H54 (cell line): ENCODE measurements at regions not wholly inside any gene's neighbourhood (a gene's known extent, or its start where the extent isn't known, plus 50 kb on each side); places are given as distances from the start of the nearest gene placed in this dataset.
"Not testable (repeated sequence)": the region's sequence is repeated elsewhere in the genome, so short reads cannot be mapped to it uniquely, and the experiment has no call there.

Source experiments
- DNase-seq: peaks from one replicate; pipeline ENCODE4 v3.0.0; 2011; ENCODE audit warnings: low spot score, mixed read lengths; ENCODE audit not compliant: insufficient read length
- FAIRE-seq: peaks from 3 replicates; lab custom pipeline; 2011; peaks lifted over from hg19 to GRCh38; lab: Jason Lieb, UNC
- POLR2A ChIP-seq: IDR thresholded peaks from 2 replicates; pipeline ENCODE4 v1.6.1; 2011; ENCODE audit warnings: low read depth, mild to moderate bottlenecking, low read length

DNA sequence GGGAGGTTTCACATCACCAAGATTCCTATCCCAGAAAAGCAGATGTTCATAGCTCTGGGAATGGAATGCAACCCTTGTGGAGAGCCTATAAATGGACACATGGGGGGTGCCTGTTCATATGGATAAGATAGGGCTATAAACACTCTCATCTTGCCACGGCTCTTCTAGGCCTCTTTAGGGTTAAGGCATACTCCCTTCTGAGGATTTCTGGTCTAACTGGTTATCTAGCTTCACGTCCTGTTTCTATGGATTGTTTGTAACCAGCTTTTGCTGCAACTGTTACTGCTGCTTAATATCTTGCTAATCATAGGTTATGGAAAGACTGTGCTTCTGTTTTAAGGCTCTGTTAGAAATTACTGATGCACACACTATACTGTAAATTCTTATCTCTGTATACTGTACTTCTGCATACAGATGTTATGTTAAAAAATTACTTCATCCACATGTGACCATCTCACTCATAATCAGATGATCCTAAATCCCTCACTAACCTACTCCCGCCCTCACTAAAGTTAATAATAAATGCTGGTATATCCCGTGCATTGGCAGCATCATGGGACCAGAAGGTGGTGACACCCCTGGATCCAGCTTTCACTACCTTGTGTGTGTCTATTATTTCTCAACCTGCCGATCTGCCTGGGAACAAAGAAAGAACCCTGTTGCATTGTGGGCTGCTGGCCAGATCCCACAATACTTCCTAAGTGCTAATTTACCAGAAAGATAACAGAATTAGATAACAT lies 68.7 kb downstream of the PRKAB2 start:
- not testable (repeated sequence) for FAIRE-seq, DNase-seq

DNA sequence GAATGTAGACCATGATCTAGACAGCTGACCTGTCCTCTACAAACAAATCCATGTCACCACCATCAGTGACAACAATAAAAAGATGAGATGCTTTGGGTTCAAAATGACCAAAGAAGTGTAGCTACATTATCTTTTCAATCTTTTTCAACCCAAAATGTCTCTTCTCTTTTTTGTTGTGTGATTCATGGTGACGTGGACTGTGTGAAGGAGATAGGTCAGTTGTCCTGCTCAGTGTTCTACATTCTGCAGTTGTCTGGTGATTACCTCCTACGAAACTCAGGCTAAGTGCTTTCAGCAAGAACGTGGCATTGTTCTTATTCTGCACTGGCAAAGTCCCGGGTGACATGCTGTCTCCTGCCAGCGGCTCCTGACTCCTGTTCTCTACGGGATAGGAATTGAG lies 73.1 kb downstream of the PRKAB2 start:
- no peak for FAIRE-seq
- TF ChIP-seq POLR2A, result no peak

DNA sequence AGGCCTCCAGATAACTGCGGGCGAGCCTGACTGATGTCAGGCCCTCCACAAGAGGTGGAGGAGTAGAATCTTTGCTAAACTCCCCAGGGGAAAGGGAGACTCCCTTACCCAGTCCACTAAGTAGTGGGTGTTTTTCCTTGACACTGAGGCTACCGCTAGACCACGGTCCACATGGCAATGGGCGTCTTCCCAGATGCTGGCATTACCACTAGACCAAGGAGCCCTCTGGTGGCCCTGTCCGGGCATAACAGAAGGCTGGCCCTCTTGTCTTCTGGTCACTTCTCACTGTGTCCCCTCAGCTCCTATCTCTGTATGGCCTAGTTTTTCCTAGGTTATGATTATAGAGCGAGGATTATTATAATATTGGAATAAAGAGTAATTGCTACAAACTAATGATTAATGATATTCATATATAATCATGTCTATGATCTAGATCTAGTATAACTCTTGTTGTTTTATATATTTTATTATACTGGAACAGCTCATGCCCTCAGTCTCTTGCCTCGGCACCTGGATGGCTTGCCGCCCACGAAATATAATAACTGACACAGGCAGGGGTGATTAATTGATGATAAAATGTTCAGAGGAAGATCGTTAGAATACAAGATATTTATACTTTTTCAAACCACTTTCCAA lies 73.8 kb downstream of the PRKAB2 start:
- not testable (repeated sequence) for FAIRE-seq, DNase-seq

More for the DNA sequence above, 73.1 kb downstream of the PRKAB2 start:
- no peak for DNase-seq

DNA sequence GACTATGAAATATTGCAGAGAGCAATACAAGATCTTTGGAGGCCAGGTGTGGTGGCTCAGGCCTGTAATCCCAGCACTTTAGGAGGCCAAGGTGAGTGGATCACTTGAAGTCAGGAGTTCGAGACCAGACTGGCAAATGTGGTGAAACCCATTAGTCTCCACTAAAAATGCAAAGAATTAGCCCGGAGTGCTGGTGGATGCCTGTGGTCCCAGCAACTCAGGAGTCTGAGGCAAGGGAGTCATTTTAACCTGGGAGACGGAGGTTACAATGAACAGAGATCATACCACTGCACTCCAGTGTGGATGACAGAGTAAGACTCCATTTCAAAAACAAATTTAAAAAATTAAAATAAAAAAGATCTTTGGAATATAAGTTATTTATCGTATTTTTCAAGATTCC lies 76.6 kb downstream of the PRKAB2 start:
- FAIRE-seq (no peak), DNase-seq (no peak)
- TF ChIP-seq POLR2A, result no peak

DNA sequence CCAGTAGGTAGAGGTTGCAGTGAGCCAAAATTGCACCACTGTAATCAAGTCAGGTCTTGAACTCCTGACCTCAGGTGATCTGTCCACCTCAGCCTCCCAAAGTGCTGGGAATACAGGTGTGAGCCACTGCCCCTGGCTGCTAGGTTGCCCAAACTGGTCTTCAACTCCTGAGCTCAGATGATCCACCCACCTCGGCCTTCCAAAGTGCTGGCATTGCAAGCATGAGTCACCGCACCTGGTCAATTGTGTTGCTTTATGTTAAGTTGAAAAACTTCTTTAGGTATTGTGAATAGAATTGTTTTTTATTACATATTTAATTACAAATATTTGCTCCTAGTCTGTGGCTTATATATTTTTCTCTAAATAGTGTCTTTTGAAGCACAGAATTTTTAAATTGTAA lies 80.5 kb downstream of the PRKAB2 start:
- TF ChIP-seq POLR2A, result no peak
- DNase-seq (no peak), FAIRE-seq (no peak)

DNA sequence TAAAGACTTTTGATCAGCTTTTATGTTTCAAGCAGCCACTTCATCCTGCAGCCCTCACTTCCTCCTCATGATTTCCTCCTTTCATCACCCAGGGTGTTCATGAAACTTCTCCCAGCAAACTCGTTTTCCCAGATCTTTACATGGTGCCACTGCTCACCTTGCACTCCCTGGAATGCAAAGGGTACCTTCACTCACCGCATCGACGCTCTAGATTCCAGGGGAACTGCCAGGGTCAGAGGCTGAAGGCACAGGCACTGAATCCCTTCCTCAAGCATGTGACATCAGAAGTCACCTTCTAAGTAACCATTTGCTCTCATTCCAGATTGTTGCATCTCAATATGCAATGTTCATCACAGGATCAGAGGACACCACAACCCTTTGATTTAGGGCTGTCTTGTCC lies 82.8 kb downstream of the PRKAB2 start:
- DNase-seq (no peak), FAIRE-seq (no peak)
- TF ChIP-seq POLR2A, result no peak

DNA sequence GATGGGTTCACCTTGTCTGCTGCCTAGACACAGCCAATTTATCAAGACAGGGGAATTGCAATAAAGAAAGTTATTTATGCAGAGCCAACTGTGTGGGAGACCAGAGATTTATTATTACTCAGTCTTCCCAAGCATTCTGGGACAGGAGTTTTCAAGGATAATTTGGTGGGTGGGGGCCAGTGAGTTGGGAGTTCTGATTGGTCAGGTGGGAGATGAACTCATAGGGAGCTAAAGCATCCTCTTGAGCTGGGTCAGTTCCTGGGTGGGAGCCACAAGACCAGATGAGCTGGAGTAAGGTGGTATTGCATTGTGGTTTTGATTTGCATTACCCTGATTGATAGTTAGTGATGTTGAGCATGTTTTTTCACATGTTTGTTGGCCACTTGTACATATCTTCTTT lies 86.1 kb downstream of the PRKAB2 start:
- FAIRE-seq (no peak), DNase-seq (no peak)
- no peak for TF ChIP-seq POLR2A

DNA sequence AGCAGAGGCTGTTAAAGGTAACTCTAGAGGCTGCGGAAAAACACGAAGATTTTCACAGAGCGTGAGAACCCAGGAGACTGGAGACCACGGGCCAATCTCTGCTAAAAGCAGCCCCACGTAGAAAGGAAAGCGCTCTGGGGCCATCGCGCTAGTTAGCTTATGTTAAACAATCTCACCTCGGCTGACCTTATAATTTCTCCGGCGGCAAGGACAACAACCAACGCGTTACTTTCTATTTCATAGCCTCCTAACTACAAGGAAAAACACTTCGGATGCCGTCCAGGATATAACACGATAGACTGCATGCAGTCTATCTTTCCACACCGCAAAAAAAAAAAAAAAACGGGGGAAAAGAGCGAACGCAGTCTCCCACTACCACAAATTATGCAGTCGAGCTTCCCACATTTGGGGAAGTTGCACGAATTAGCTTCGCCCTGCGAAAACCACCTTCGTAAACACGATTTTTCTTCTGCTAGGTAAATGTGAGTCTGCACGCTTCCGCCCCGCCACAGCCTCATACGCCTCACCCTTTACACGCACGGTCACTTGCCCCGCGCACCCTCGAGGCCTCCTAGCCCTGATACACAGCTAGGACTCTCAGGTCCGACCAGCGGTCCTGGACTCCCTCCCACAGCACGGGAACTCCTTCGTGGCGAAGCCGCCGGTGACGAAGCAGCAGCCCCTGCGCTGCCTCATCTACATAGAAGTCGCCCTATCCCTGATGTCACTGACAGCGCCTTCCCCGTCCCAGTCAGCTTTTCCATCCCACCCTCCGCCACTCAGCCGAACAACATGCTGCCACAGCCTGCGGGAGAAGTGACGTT lies 87.8 kb downstream of the PRKAB2 start:
- FAIRE-seq (peak; percentile 27), DNase-seq (peak; percentile 81)
- peak; percentile 97 for TF ChIP-seq POLR2A

DNA sequence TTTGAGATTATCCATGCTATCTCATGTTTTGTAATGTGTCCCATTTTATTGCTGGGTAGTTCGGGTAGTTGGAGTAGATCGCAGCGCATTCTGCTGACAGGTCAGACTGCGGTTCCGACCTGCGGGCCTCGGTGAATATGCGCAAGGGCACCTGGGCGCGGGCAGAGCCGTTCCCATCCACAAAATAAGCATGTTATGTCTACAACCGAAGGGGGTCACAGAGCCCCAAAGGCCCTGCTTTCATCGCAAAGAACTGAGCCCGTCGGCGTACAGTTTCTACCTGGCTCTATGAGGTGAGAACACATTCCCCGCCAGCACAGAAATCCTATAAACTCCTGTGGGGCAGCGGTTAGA lies 88.4 kb downstream of the PRKAB2 start:
- FAIRE-seq, result no peak
- no peak for DNase-seq
- no peak for TF ChIP-seq POLR2A

DNA sequence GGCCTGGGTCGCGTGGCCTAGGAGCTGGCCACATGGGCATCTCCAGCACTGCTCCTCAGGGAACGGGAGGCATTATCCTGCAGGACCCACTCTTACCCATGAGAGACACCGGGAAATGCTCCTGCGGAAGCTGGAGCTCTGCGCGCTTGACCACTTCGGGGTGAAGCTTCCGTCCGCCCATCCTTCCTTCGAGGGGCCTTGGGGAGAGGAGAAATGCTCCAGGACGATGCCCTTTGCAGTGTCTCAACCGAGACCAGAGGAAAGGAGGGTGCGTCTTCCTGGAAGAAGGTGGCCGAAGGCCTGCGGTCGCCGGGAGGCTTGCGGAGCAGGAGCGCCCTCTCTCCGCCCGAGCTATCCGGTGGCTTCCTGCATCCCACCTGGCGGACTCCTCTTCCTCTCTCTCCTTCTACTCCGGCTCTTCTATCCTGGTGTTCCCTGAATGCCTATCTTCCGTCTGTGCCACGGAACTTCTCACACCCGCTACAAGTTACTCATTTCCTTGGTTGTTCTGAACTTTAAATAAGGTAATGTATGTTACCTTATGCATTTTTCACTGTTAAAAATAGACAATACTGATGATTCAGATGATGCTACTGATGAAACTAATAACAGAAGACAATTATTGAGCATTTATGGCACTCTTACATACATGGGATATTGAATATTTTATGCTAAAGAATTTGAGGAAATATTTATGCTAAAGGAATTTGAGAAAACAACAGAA lies 91.4 kb downstream of the PRKAB2 start:
- FAIRE-seq, result no peak
- no peak for TF ChIP-seq POLR2A
- no peak for DNase-seq

DNA sequence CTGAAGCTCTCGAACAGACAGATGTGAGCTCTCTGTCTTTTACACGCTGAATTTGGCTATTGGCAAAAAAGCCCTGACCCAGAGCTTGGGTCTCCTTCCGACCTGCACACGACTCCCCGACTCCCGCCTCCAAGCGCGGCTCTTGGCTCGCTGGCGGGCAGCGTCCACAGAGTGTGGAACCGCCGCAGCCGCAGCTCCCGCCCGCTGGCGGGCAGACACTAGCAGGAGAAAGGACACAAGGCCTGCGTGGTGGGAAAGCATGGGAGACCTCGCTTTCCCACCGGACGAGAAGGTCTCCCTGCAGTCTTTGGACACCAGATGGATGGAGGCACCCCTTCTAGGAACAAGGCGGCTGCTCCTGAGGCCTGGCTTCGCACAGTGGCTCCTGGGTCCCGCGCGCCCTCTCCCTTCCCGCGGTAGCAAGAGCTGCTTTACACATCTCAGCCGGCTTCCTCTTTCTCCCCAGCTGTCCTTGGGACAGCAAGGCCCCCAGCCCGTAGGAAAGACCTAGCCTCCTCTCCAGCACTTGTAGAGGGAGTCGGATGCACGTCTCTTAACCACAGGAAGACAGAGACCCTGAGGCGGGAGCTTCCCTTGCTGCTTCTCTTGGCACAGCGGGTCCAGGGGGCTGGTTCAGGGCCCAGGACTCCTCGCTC lies 92.1 kb downstream of the PRKAB2 start:
- DNase-seq, result no peak
- no peak for TF ChIP-seq POLR2A
- no peak for FAIRE-seq

DNA sequence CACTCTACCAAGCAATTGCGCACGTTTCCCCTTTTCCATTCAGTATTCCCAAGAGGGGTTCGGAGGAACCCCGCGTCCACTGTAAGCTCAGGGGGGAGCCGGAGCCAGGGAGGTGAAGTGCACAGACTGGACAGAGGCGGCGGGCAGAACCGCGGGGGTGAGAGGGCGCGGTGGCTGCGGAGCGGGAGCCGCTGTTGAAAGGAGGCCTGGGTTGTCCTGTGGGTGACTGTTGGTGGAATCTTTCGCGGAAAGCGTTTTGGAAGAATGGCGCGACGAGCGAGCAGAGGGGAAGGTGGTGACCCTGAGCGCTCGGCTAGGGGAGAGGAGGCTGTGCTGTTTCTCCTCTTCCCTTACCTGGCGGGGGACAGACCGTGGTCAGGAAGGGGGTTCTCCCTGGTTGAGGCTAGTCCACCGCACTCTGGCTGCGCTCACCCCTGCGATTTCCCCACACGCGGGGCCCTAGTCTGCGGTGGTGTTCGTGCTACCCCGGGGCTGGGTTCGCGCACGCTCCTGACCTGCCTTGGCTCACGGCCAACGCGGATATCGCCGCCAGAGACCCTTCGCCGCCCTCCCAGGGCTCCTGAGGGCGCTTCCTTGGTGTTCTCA lies 92.8 kb downstream of the PRKAB2 start:
- no peak for FAIRE-seq
- no peak for TF ChIP-seq POLR2A
- no peak for DNase-seq
